CD8-positive, alpha-beta memory T cell (primary cell): ENCODE measurements at regions not wholly inside any gene's neighbourhood (a gene's known extent, or its start where the extent isn't known, plus 50 kb on each side); places are given as distances from the start of the nearest gene placed in this dataset.
A peak's percentile ranks its signal among the peaks of the same experiment; 100 is the strongest.

Experiments
- CTCF ChIA-PET: fragments of 350-600 bp; sonication (Branson Sonifier 250); formaldehyde crosslinking; loops from one replicate; lab custom pipeline; 2021; ENCODE audit warnings: antibody characterized with exemption; lab: Charles Lee
- POLR2A ChIA-PET: fragments of 350-600 bp; sonication (Branson Sonifier 250); formaldehyde crosslinking; loops from one replicate; lab custom pipeline; 2021; ENCODE audit warnings: antibody characterized with exemption; lab: Charles Lee
- DNase-seq, 5 donors: peaks; one replicate each; pipeline versions ENCODE4 v3.0.0 to v3.0.0-alpha.2; 2020 to 2022; ENCODE audit warnings: mixed read lengths in 1 of 5
- H3K27ac ChIP-seq: one replicate; pipeline ENCODE4 v1.7.0; 2013; ENCODE audit warnings: low read depth, mild to moderate bottlenecking, low read length, moderate library complexity
- H3K27me3 ChIP-seq: 2 replicates; pipeline ENCODE4 v1.7.0; 2013; ENCODE audit warnings: low read length, mild to moderate bottlenecking; ENCODE audit not compliant: insufficient read depth, poor library complexity, severe bottlenecking
- H3K36me3 ChIP-seq: 2 replicates; pipeline ENCODE4 v1.7.0; 2013; ENCODE audit warnings: mild to moderate bottlenecking, low read length, moderate library complexity; ENCODE audit not compliant: insufficient read depth
- H3K4me1 ChIP-seq: 2 replicates; pipeline ENCODE4 v1.7.0; 2013; ENCODE audit warnings: mild to moderate bottlenecking, low read length, moderate library complexity; ENCODE audit not compliant: insufficient read depth
- H3K4me3 ChIP-seq: 2 replicates; pipeline ENCODE4 v1.7.0; 2013; ENCODE audit warnings: mild to moderate bottlenecking, low read length
- H3K9me3 ChIP-seq: 2 replicates; pipeline ENCODE4 v1.7.0; 2013; ENCODE audit warnings: mild to moderate bottlenecking, low read length
- H3K27ac Mint-ChIP-seq, 8 donors: one replicate each; pipeline ENCODE4 v1.8.0; 2020 to 2021; ENCODE audit warnings: mixed read lengths in 8 of 8, mild to moderate bottlenecking in 6 of 8, inconsistent platforms in 3 of 8, moderate library complexity in 3 of 8
- H3K27me3 Mint-ChIP-seq, 2 donors: one replicate each; pipeline ENCODE4 v1.8.0; 2020 to 2021; ENCODE audit warnings: mixed read lengths in 2 of 2, mild to moderate bottlenecking in 1 of 2, moderate library complexity in 1 of 2
- H3K36me3 Mint-ChIP-seq, 3 donors: one replicate each; pipeline ENCODE4 v1.8.0; 2020 to 2021; ENCODE audit warnings: mixed read lengths in 3 of 3, inconsistent platforms in 1 of 3, mild to moderate bottlenecking in 1 of 3
- H3K4me1 Mint-ChIP-seq, 3 donors: one replicate each; pipeline ENCODE4 v1.8.0; 2020 to 2021; ENCODE audit warnings: mixed read lengths in 3 of 3, inconsistent platforms in 1 of 3, mild to moderate bottlenecking in 1 of 3
- H3K4me3 Mint-ChIP-seq, 7 donors: one replicate each; pipeline ENCODE4 v1.8.0; 2020 to 2021; ENCODE audit warnings: mixed read lengths in 7 of 7, mild to moderate bottlenecking in 6 of 7, moderate library complexity in 4 of 7, inconsistent platforms in 2 of 7
- H3K9me3 Mint-ChIP-seq, 5 donors: one replicate each; pipeline ENCODE4 v1.8.0; 2020 to 2022; ENCODE audit warnings: mixed read lengths in 5 of 5, mild to moderate bottlenecking in 3 of 5, moderate library complexity in 2 of 5, inconsistent platforms in 1 of 5

DNA sequence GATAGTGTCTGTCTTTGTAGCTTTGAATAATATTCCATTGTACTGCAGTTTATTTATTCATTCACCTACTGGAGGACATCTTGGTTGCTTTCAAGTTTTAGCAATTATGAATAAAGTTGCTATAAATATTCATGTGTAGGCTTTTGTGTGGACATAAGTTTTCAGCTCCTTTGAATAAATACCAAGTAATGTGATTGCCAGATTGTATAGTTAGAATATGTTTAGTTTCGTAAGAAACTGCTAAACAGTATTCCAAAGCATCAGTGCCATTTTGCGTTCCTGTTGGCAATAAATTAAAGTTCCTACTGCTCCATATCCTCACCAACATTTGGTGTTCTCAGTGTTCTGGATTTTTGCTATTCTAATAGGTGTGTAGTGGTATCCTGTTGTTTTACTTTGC, 311.7 kb upstream of the FMN2 start:
- ChIA-PET CTCF (no interaction called here), POLR2A (no interaction called here)
- no peak for DNase-seq
- peaks cover 0 to 2% of the 10 kb centered on the region in 2 donors for H3K27me3 Mint-ChIP-seq
- H3K9me3 Mint-ChIP-seq, result peaks cover 0 to 2% (median 0%) of the 10 kb centered on the region in 5 donors
- Histone ChIP-seq H3K27ac (no peak overlapping the region), H3K4me3 (no peak overlapping the region), H3K9me3 (no peaks in the 10 kb centered on the region), H3K4me1 (no peaks in the 10 kb centered on the region), H3K36me3 (no peaks in the 10 kb centered on the region), H3K27me3 (no peaks in the 10 kb centered on the region)
- H3K27ac Mint-ChIP-seq, result no peak overlapping the region
- peaks cover 0 to 9% (median 1%) of the 10 kb centered on the region in 3 donors for H3K36me3 Mint-ChIP-seq
- no peak overlapping the region for H3K4me3 Mint-ChIP-seq
- no peaks in the 10 kb centered on the region for H3K4me1 Mint-ChIP-seq

DNA sequence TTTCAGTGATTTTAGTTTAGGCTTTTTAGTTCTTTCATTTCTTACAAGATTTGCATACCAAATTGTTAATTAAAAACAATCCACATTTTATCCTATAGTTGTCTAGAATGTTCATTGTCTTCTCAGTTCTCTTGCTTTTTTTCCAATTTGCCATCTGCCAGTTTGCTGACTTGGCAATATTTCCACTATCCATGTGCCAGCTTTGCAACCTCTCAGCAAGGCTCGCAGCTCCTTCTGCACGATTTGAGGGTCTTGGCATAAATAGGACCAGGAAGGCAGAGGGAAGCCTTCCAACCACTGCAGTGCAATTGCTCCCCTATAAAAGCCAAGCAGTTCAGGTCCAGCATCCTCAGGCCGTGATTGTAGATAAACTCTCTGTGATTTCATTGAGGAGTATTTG, 306.8 kb upstream of the FMN2 start:
- ChIA-PET POLR2A (no interaction called here), CTCF (no interaction called here)
- Histone ChIP-seq H3K4me1 (no peaks in the 10 kb centered on the region), H3K9me3 (no peaks in the 10 kb centered on the region), H3K36me3 (no peaks in the 10 kb centered on the region), H3K4me3 (no peak overlapping the region), H3K27ac (no peak overlapping the region), H3K27me3 (no peaks in the 10 kb centered on the region)
- peaks cover 0 to 4% (median 0%) of the 10 kb centered on the region in 5 donors for H3K9me3 Mint-ChIP-seq
- H3K4me3 Mint-ChIP-seq, result no peak overlapping the region
- no peaks in the 10 kb centered on the region for H3K4me1 Mint-ChIP-seq
- DNase-seq, result no peak
- peaks cover 0 to 16% (median 1%) of the 10 kb centered on the region in 3 donors for H3K36me3 Mint-ChIP-seq
- H3K27me3 Mint-ChIP-seq, result peaks cover 0 to 7% of the 10 kb centered on the region in 2 donors
- H3K27ac Mint-ChIP-seq, result no peak overlapping the region

- Mint-ChIP-seq H3K36me3 (peaks cover 0 to 23% (median 1%) of the 10 kb centered on the region in 3 donors), H3K4me3 (no peak overlapping the region), H3K27ac (no peak overlapping the region), H3K4me1 (no peaks in the 10 kb centered on the region), H3K9me3 (peaks cover 0 to 4% (median 0%) of the 10 kb centered on the region in 5 donors), H3K27me3 (peaks cover 0 to 7% of the 10 kb centered on the region in 2 donors)
- Histone ChIP-seq H3K27me3 (no peaks in the 10 kb centered on the region), H3K36me3 (no peaks in the 10 kb centered on the region), H3K27ac (no peak overlapping the region), H3K4me1 (no peaks in the 10 kb centered on the region), H3K9me3 (no peaks in the 10 kb centered on the region), H3K4me3 (no peak overlapping the region)
- CTCF ChIA-PET, result no interaction called here
- no peak for DNase-seq
- POLR2A ChIA-PET, result no interaction called here
These were observed 306.1 kb upstream of the FMN2 start for GRCh38 chr1:239785576-239785975.

- H3K4me3 Mint-ChIP-seq, result no peak overlapping the region
- ChIA-PET POLR2A (no interaction called here), CTCF (no interaction called here)
- Histone ChIP-seq H3K4me3 (no peak overlapping the region), H3K9me3 (no peaks in the 10 kb centered on the region), H3K27ac (no peak overlapping the region), H3K27me3 (no peaks in the 10 kb centered on the region), H3K36me3 (no peaks in the 10 kb centered on the region), H3K4me1 (no peaks in the 10 kb centered on the region)
- no peak for DNase-seq
- peaks cover 0 to 4% (median 0%) of the 10 kb centered on the region in 5 donors for H3K9me3 Mint-ChIP-seq
- H3K36me3 Mint-ChIP-seq, result peaks cover 0 to 23% (median 1%) of the 10 kb centered on the region in 3 donors
- H3K4me1 Mint-ChIP-seq, result no peaks in the 10 kb centered on the region
- peak overlapping the region in 1 of 8 donors; percentile 37 for H3K27ac Mint-ChIP-seq
- peaks cover 0 to 7% of the 10 kb centered on the region in 2 donors for H3K27me3 Mint-ChIP-seq
These were observed 305.2 kb upstream of the FMN2 start for GRCh38 chr1:239786464-239786863.

GRCh38 chr1:239792157-239792556, 299.5 kb upstream of the FMN2 start:
- ChIA-PET CTCF (no interaction called here), POLR2A (no interaction called here)
- H3K36me3 ChIP-seq, result no peaks in the 10 kb centered on the region
- no peaks in the 10 kb centered on the region for H3K4me1 ChIP-seq
- H3K4me3 Mint-ChIP-seq, result no peak overlapping the region
- peaks cover 0 to 14% (median 3%) of the 10 kb centered on the region in 3 donors for H3K36me3 Mint-ChIP-seq
- H3K9me3 ChIP-seq, result no peaks in the 10 kb centered on the region
- peaks cover 0 to 4% (median 0%) of the 10 kb centered on the region in 5 donors for H3K9me3 Mint-ChIP-seq
- no peak for DNase-seq
- no peaks in the 10 kb centered on the region for H3K4me1 Mint-ChIP-seq
- H3K27me3 ChIP-seq, result no peaks in the 10 kb centered on the region
- peak overlapping the region in 1 of 8 donors; percentile 5 for H3K27ac Mint-ChIP-seq
- H3K4me3 ChIP-seq, result no peak overlapping the region
- peaks cover 0 to 3% of the 10 kb centered on the region in 2 donors for H3K27me3 Mint-ChIP-seq
- H3K27ac ChIP-seq, result no peak overlapping the region

GRCh38 chr1:239795304-239795703, 296.4 kb upstream of the FMN2 start:
- Mint-ChIP-seq H3K36me3 (peaks cover 0 to 8% (median 3%) of the 10 kb centered on the region in 3 donors), H3K4me3 (no peak overlapping the region), H3K9me3 (peaks cover 0 to 1% (median 0%) of the 10 kb centered on the region in 5 donors), H3K4me1 (no peaks in the 10 kb centered on the region), H3K27me3 (peaks cover 0 to 3% of the 10 kb centered on the region in 2 donors), H3K27ac (no peak overlapping the region)
- CTCF ChIA-PET, result no interaction called here
- POLR2A ChIA-PET, result no interaction called here
- H3K27ac ChIP-seq, result no peak overlapping the region
- H3K9me3 ChIP-seq, result no peaks in the 10 kb centered on the region
- no peaks in the 10 kb centered on the region for H3K4me1 ChIP-seq
- H3K27me3 ChIP-seq, result no peaks in the 10 kb centered on the region
- no peak for DNase-seq
- no peak overlapping the region for H3K4me3 ChIP-seq
- H3K36me3 ChIP-seq, result no peaks in the 10 kb centered on the region

DNA sequence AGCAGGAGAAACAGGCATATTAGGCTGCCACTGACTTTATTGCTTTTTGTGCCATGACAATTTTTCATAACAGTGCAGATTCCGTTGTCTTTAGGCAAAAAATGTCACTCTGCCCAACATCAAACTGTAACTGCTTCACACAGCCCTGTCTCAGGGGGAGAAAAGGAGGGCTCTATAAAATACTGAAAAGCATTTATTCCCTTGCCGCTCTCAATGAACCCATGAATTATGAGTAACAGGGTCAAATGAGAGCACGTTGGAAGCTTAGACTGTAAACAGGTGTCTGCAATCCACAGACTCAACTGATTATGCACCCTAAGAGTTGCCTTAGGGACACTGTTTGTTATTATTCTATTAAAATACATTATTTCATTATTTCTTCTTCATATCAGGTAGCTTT, 292.1 kb upstream of the FMN2 start:
- Histone ChIP-seq H3K4me3 (no peak overlapping the region), H3K9me3 (no peaks in the 10 kb centered on the region), H3K36me3 (no peaks in the 10 kb centered on the region), H3K27ac (no peak overlapping the region), H3K4me1 (no peaks in the 10 kb centered on the region), H3K27me3 (no peaks in the 10 kb centered on the region)
- H3K27ac Mint-ChIP-seq, result no peak overlapping the region
- H3K4me1 Mint-ChIP-seq, result no peaks in the 10 kb centered on the region
- ChIA-PET POLR2A (no interaction called here), CTCF (no interaction called here)
- no peak overlapping the region for H3K4me3 Mint-ChIP-seq
- no peak for DNase-seq
- H3K36me3 Mint-ChIP-seq, result peaks cover 0 to 3% (median 3%) of the 10 kb centered on the region in 3 donors
- peaks cover 3% of the 10 kb centered on the region in 2 donors for H3K27me3 Mint-ChIP-seq
- H3K9me3 Mint-ChIP-seq, result no peaks in the 10 kb centered on the region

DNA sequence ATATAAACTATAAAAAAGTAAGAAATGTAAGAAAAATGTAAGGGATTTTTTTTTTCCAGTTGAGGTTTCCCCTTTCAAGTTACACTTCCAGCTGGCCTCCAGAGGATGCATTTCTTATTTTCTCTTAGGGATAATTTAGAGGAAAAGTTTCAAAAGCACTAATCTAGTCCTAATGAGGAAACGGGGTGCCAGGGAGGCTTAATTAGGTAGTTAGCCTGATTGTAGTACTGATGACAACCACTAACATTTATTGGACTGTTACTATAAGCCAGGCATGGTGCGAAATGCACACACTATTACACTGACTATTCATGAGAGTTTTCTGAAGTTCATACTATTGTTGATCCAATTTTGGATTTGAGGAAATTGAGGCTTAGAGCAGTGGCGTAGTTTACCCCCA, 290.8 kb upstream of the FMN2 start:
- Histone ChIP-seq H3K4me1 (no peaks in the 10 kb centered on the region), H3K27ac (no peak overlapping the region), H3K27me3 (no peaks in the 10 kb centered on the region), H3K36me3 (no peaks in the 10 kb centered on the region), H3K9me3 (no peaks in the 10 kb centered on the region), H3K4me3 (no peak overlapping the region)
- Mint-ChIP-seq H3K36me3 (peaks cover 0 to 3% (median 3%) of the 10 kb centered on the region in 3 donors), H3K27me3 (peaks cover 3% of the 10 kb centered on the region in 2 donors), H3K27ac (no peak overlapping the region), H3K4me3 (no peak overlapping the region), H3K4me1 (peaks cover 2 to 3% (median 2%) of the 10 kb centered on the region in 3 donors), H3K9me3 (no peaks in the 10 kb centered on the region)
- DNase-seq, result no peak
- CTCF ChIA-PET, result no interaction called here
- POLR2A ChIA-PET, result no interaction called here
